Posterior cingulate gyrus (tissue), 11 donors: ENCODE measurements at regions not wholly inside any gene's neighbourhood (a gene's known extent, or its start where the extent isn't known, plus 50 kb on each side); places are given as distances from the start of the nearest gene placed in this dataset.
"Not testable (repeated sequence)": the region's sequence is repeated elsewhere in the genome, so short reads cannot be mapped to it uniquely, and the experiment has no call there.

Source experiments
- DNase-seq, 10 donors: peaks; one replicate each; pipeline versions ENCODE4 v3.0.0 to v3.0.0-alpha.2; 2020 to 2021; ENCODE audit warnings: mixed read lengths in 3 of 10
- intact Hi-C: fragments of 100-400 bp; cut with DNase I; formaldehyde crosslinking; loops from one replicate; pipeline ENCODE4 v1.15.1; 2023

GRCh38 chr2:91497129-91498064 lies 2805.9 kb downstream of the RPIA start:
- DNase-seq: peak in 1 of 10 donors; percentile 31
- intact Hi-C loops: not testable (repeated sequence)

DNA sequence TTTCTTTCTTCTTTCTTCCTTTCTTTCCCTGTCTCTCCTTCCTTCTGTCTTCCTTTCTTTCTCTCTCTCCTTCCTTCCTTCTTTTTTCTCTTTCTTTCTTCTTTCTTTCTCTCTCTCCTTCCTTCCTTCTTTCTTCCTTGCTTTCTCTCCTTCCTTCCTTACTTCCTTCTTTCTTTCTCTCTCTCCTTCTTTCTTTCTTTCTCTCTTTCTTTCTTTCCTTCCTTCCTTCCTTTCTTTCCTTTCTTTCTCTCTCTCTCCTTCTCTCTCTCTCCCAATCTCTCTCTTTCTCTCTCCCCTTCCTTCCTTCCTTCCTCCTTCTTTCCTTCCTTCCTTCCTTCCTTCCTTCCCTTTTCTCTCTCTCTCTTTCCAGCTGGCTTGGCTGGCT lies 2806.6 kb downstream of the RPIA start:
- DNase-seq, intact Hi-C loops: not testable (repeated sequence)

GRCh38 chr2:91498513-91499250 lies 2807.2 kb downstream of the RPIA start:
- intact Hi-C loops: not testable (repeated sequence)
- peak in 6 of 10 donors; percentile 16 to 94 (median 66) for DNase-seq

DNA sequence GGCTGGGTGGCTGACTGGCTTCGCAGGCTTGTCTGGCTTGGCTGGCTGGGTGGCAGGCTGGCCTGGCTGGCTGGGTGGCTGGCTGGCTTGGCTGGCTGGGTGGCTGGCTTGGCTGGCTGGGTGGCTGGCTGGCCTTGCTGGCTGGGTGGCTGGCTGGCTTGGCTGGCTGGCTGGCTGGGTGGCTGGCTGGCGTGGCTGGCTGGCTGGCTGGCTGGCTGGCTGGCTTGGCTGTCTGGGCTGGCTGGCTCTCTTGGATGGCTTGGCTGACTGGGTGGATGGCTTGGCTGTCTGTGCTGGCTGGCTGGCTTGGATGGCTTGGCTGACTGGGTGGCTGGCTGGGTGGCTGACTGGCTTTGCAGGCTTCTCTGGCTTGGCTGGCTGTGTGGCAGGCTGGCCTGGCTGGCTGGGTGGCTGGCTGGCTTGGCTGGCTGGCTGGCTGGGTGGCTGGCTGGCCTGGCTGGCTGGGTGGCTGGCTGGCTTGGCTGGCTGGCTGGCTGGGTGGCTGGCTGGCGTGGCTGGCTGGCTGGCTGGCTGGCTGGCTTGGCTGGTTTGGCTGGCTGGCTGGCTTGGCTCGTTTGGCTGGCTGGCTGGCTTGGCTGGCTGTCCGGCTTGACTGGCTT lies 2808.1 kb downstream of the RPIA start:
- peak in 4 of 10 donors; percentile 31 to 91 (median 79) for DNase-seq
- intact Hi-C loops: not testable (repeated sequence)

GRCh38 chr2:91500246-91500977 lies 2808.9 kb downstream of the RPIA start:
- intact Hi-C loops: not testable (repeated sequence)
- DNase-seq: peak in 4 of 10 donors; percentile 32 to 90 (median 83)

- DNase-seq, intact Hi-C loops: not testable (repeated sequence)
Observed at GRCh38 chr2:91500978-91501310, 2809.5 kb downstream of the RPIA start.

GRCh38 chr2:91501481-91502080 lies 2810.1 kb downstream of the RPIA start:
- intact Hi-C loops: not testable (repeated sequence)
- peak in 3 of 10 donors; percentile 26 to 92 (median 84) for DNase-seq

DNA sequence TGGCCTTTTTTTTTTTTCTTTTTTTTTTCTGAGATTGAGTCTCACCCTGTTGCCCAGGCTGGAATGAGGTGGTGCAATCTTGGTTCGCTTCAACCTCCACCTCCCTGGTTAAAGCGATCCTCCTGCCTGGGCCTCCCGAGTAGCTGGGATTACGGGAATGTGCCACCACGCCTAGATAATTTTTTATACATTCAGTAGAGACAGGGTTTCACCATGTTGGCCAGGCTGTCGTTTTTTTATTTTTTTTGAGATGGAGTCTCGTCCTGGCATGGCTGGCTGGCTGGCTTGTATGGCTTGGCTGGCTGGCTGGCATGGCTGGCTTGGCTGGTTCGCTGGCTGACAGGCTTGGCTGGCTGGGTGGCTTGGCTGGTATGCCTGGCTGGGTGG lies 2812.1 kb downstream of the RPIA start:
- DNase-seq, intact Hi-C loops: not testable (repeated sequence)

DNA sequence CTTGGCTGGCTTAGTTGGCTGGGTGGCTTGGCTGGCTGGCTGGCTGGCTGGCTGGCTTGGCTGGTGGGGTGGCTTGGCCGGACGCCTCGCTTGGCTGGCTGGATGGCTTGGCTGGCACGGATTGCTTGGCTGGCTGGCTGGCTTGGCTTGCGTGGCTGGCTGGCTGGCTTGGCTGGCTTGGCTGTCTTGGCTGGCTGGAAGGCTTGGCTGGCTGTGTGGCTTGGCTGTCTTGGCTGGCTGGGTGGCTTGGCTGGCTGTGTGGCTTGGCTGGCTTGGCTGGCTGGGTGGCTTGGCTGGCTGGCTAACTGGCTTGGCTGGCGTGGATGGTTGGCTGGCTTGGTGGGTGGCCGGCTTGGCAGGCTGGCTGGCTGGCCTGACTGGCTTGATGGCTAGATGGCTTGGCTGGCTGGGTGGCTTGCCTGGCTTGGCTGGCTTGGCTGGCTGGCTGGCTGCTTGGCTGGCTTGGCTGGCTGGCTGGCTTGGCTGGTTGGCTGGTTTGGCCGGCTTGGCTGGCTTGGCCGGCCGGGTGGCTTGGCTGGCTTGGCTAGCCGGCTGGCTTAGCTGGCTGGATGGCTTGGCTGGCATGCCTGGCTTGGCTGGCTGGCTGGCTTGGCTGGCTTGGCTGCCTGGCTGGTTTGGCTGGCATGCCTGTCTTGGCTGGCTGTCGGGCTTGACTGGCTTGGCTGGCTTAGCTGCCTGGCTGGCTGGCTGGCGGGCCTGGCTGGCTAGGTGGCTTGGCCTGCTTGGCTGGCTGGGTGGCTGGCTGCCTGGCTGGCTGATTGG lies 2812.7 kb downstream of the RPIA start:
- peak in 3 of 10 donors; percentile 30 to 89 (median 86) for DNase-seq
- intact Hi-C loops: not testable (repeated sequence)

GRCh38 chr2:91508816-91509215 lies 2817.3 kb downstream of the RPIA start:
- intact Hi-C loops: not testable (repeated sequence)
- DNase-seq: peak in 2 of 10 donors; percentile 45 to 84

- intact Hi-C loops: not testable (repeated sequence)
- DNase-seq: peak in 3 of 10 donors; percentile 20 to 71 (median 62)
Observed at GRCh38 chr2:91509276-91509675, 2817.8 kb downstream of the RPIA start.

- DNase-seq: peak in 3 of 10 donors; percentile 24 to 82 (median 64)
- intact Hi-C loops: not testable (repeated sequence)
Observed at GRCh38 chr2:91511166-91511565, 2819.7 kb downstream of the RPIA start.

- intact Hi-C loops: not testable (repeated sequence)
- peak in 2 of 10 donors; percentile 35 to 62 for DNase-seq
Observed at GRCh38 chr2:91515966-91516365, 2824.5 kb downstream of the RPIA start.

DNA sequence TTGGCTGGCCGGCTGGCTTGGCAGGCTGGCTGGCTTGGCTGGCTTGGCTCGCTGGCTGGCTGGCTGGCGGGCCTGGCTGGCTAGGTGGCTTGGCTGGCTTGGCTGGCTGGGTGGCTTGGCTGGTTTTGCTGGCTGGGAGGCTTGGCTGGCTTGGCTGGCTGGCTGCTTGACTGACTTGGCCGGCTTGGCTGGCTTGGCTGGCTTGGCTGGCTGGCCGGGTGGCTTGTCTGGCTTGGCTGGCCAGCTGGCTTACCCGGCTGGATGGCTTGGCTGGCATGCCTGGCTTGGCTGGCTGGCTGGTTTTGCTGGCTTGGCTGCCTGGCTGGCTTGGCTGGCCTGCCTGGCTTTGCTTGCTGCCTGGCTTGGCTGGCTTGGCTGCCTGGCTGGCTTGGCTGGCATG lies 2825.2 kb downstream of the RPIA start:
- intact Hi-C loops: not testable (repeated sequence)

GRCh38 chr2:91517846-91518245 lies 2826.4 kb downstream of the RPIA start:
- intact Hi-C loops: not testable (repeated sequence)
- DNase-seq: peak in 2 of 10 donors; percentile 77 to 84

More for the DNA sequence above, 2825.2 kb downstream of the RPIA start:
- peak in 3 of 10 donors; percentile 62 to 68 (median 65) for DNase-seq

GRCh38 chr2:91518361-91518981 lies 2827.0 kb downstream of the RPIA start:
- peak in 3 of 10 donors; percentile 67 to 86 (median 82) for DNase-seq
- intact Hi-C loops: not testable (repeated sequence)

DNA sequence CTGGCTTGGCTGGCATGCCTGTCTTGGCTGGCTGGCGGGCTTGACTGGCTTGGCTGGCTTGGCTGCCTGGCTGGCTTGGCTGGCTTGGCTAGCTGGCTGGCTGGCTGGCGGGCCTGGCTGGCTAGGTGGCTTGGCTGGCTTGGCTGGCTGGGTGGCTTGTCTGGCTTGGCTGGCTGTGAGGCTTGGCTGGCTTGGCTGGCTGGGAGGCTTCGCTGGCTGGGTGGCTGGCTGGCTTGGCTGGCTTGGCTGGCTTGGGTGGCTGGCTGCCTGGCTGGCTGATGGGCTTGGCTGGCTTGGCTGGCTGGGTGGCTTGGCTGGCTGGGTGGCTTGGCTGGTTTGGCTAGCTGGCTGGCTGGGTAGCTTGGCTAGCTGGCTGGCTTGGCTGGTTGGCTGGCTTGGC lies 2827.9 kb downstream of the RPIA start:
- intact Hi-C loops: not testable (repeated sequence)
- DNase-seq: peak in 1 of 10 donors; percentile 24

- intact Hi-C loops: not testable (repeated sequence)
- peak in 2 of 10 donors; percentile 75 to 77 for DNase-seq
Observed at GRCh38 chr2:91519914-91520313, 2828.4 kb downstream of the RPIA start.
